HG03066 (cell line): ENCODE measurements at regions not wholly inside any gene's neighbourhood (a gene's known extent, or its start where the extent isn't known, plus 50 kb on each side); places are given as distances from the start of the nearest gene placed in this dataset.

Experiments used
- ATAC-seq: cut with Tn5 transposase; IDR thresholded peaks from one replicate; pipeline ENCODE4 v1.9.1; 2021; ENCODE audit warnings: low read depth; ENCODE audit not compliant: unreplicated experiment

GRCh38 chr21:28550057-28550825 lies 442.4 kb downstream of the LTN1 start:
- ATAC-seq, result no peak

DNA sequence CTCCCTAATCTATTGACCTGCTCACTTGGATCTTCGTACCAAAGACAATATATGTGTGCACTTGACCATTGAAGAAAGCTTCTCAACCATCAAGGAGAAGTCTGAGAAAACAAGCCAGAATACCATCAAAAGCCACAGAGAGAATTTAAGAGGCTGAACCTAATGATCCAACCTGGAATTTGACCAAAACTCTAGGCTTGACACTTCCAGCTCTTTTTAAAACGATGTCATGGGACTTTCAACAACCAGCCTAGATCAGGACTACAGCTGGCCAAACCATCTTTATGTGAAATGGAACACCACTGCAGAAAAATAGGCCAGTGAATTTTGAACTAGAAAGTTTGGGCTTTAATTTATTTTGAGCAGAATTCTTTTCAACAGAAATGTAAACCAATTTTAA lies 444.4 kb downstream of the LTN1 start:
- no peak for ATAC-seq

DNA sequence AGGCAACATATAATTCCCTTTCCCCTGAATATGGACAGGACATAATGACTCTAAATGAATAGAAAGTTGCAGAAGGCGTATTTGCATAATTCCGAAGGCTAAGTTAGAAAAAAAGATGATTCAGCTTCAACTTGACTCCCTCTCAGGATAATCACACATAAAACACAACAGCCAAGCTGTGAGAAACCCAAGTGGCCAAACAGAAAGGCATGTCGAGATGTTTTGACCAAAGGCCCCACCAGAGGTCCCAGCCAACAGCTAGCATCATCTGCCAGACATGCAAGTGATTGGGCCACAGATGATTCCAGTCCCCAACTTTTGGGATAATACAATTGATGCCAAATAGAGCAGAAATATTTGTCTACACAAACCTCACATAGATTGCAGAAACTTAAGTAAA lies 444.9 kb downstream of the LTN1 start:
- ATAC-seq, result no peak

DNA sequence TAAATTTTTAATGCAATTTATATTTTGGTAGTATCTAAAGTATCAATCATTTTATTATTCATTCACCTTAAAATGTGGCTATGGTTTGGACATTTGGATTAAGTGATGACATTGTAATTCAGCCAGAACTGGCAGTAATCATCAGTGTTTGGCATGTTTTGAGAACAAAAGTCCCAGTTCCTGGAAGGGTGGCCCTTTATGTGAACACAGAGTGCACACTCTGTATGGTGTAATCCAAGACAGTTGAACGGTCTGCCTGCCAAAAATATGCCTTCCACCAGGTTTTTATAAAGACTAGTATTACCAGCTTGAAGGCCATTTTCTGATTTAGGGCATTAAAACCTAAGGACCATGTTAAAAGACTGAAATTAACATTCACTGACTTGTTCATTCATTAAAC lies 448.7 kb downstream of the LTN1 start:
- ATAC-seq, result no peak

- ATAC-seq, result no peak
Measured at GRCh38 chr21:28541371-28542112, 451.1 kb downstream of the LTN1 start.

DNA sequence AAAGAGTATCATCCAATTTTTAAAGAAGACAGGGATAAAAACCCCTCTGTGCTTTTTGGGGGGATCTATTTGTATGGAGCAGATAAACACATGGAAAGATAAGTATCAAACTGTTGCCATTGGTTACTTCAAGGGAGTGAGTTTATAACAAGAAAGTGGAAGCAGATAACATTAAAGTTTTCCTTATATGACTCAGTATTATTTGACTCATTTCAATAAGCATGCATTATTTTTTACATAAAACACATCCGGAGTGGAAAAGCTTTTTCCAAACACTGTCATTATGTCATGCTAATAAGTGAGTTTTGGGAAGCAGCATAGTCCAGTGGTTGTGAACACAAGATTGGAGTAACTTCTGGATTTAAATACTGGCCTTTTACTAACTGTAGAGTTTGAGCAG lies 452.2 kb downstream of the LTN1 start:
- no peak for ATAC-seq

DNA sequence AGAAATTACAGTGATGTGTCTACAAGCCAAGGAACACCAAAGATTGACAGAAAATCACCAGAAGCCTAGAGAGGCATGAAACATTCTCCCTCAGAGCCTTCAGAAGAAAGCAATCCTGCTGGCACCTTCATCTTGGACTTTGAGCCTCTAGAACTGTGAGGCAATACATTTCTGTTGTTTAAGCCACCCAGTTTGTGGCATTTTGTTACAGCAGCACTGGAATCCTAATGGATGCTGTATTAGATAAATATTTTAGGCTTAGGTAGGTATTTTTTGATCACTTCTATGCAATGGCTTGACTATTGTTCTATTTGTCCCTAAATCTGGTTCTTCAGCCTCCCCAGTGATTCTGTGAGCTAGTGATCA lies 453.1 kb downstream of the LTN1 start:
- no peak for ATAC-seq

GRCh38 chr21:28538987-28539622 lies 453.6 kb downstream of the LTN1 start:
- no peak for ATAC-seq

GRCh38 chr21:28537371-28538079 lies 455.2 kb downstream of the LTN1 start:
- ATAC-seq, result no peak

- ATAC-seq, result no peak
Measured at GRCh38 chr21:28532446-28532845, 460.2 kb downstream of the LTN1 start.

GRCh38 chr21:28523367-28523766 lies 469.3 kb downstream of the LTN1 start:
- ATAC-seq, result no peak

DNA sequence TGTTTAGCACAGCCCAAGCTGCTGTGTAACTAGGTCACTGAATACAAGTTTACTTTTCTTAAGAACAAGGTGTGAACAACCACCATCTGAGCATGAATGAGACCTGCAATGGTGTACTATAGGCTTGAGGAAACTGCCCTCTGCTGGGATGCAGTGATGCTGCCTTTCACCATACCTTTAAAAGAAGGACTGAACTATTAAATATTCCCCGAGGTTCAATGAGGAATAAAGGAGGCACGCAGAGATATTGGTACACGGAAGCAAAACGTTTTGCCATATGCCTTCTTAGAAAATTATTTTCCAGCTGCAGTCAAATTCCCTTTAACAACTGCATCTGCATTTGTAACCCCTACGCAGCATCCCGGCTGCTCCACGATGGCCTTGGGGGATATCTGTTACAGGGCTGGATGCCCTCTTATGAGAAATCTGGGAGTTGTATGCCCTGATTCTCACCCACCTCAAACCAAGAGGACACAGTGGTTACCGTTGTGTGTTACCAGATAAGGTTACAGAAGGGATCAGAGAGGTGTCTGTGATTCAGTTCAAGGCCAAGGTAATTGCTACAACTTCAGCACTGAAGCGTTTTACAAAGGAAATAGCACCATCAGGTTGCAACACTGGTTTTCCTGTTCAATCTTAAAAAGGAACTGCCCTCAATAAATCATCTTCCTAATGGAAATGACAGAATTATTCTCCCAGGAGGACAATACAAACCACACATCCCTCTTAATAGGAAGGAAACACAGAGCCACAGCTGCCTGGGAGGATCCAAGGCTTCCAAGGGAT lies 470.5 kb downstream of the LTN1 start:
- ATAC-seq, result no peak

DNA sequence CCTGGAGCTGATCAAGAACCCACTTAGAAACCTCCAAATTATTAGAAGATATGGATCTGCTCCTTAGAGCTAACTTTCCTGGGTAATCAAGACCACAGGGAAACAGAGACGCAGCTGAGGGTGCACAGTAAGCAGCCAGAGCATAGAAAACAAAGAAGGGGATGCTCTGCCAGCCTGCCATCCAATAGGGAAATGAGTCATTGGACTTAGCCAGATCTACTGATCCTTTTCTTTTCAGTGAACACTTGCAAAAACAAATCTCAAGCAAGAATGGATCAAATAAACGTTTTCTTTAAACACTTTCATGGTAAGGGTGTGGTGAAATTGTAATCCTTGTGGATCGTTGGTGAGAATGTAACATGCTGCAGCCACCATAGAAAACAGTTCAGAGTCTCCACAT lies 474.0 kb downstream of the LTN1 start:
- no peak for ATAC-seq

DNA sequence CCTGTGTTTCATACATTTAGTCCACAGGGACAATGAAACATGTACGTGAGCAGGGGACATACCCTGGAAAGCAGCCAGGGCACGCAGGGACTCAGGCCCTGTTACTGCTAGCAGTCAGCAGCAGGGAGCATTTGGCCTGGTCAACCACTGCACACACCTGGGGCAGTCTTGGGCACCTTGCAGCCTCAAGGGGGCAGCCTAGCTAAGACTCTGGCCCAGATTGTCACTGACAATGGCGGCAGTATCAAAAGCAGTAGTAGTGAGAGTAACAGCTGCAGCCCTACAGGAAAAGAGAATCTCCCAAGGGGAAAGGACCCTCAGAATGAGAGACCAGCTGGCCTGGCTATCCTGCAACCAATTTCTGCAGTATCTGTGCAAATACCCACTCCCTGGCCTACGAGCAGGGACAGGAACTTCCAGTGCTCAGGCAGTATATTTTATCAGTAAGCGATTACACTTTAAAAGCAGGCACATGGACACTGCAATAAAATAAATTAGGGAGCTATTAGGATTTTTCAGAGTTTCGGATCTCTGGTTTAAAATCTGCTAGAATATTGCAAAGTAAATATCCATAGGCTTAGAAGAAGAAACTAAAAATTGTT lies 475.6 kb downstream of the LTN1 start:
- peak; percentile 95 for ATAC-seq

GRCh38 chr21:28516021-28516420 lies 476.7 kb downstream of the LTN1 start:
- no peak for ATAC-seq

DNA sequence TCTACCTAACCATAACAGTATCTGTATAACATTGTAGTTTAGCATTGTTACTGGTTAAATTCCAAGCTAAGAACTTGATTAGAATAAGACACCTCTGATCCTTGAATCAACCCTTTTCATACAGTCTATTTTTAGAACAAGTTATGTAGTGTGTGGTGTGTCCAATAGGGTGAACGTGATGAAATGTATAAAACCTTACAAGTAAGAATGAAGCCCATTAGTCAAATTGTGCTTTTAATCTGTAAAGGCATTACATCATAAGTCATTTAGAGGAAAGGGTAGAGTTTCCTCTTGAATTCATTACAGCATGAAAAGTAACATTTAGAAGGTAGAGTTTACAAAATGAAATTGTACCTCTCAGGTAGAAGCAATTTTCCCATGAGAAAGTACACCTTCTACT lies 479.2 kb downstream of the LTN1 start:
- ATAC-seq, result no peak

- no peak for ATAC-seq
Measured at GRCh38 chr21:28509031-28509430, 483.6 kb downstream of the LTN1 start.

GRCh38 chr21:28508126-28508525 lies 484.6 kb downstream of the LTN1 start:
- no peak for ATAC-seq

- ATAC-seq, result no peak
Measured at GRCh38 chr21:28496517-28496916, 496.2 kb downstream of the LTN1 start.

GRCh38 chr21:28492127-28492526 lies 500.6 kb downstream of the LTN1 start:
- no peak for ATAC-seq
